SK-N-SH treated with all-trans-retinoic acid at 6 μM for 48 hours (cell line): ENCODE measurements at regions not wholly inside any gene's neighbourhood (a gene's known extent, or its start where the extent isn't known, plus 50 kb on each side); places are given as distances from the start of the nearest gene placed in this dataset.

Experiments
- ATAC-seq: fragments of 200-7000 bp; cut with Tn5 transposase; 3 replicates; pipeline ENCODE4 v1.9.1; 2020; ENCODE audit warnings: mild to moderate bottlenecking, moderate library complexity
- ARNTL ChIP-seq: fragments of 450-650 bp; formaldehyde crosslinking; IDR thresholded peaks from 2 replicates; pipeline ENCODE4 v1.5.0; 2020; ENCODE audit warnings: low read depth, mild to moderate bottlenecking, moderate library complexity, borderline replicate concordance
- BACH2 ChIP-seq: fragments of 250-450 bp; sonication (Bioruptor Pico); IDR thresholded peaks from 2 replicates; pipeline ENCODE4 v1.9.0; 2021; ENCODE audit warnings: mild to moderate bottlenecking, borderline replicate concordance
- CSRNP3 ChIP-seq: fragments of 250-450 bp; sonication (Bioruptor Pico); IDR thresholded peaks from 2 replicates; pipeline ENCODE4 v1.5.1; 2021; ENCODE audit warnings: mild to moderate bottlenecking, moderate library complexity
- ESRRG ChIP-seq: fragments of 250-450 bp; sonication (Bioruptor Pico); IDR thresholded peaks from 2 replicates; pipeline ENCODE4 v1.6.1; 2021; ENCODE audit warnings: mild to moderate bottlenecking
- GLIS3 ChIP-seq: fragments of 250-450 bp; sonication (Bioruptor Pico); IDR thresholded peaks from 2 replicates; pipeline ENCODE4 v1.5.0; 2020; ENCODE audit warnings: mild to moderate bottlenecking, moderate library complexity
- ISL1 ChIP-seq: fragments of 250-450 bp; sonication (Bioruptor Pico); IDR thresholded peaks from 2 replicates; pipeline ENCODE4 v2.1.2; 2022; ENCODE audit warnings: mild to moderate bottlenecking, moderate library complexity
- OSR1 ChIP-seq: fragments of 250-450 bp; sonication (Bioruptor Pico); IDR thresholded peaks from 2 replicates; pipeline ENCODE4 v1.8.0; 2022; ENCODE audit warnings: moderate library complexity, mild to moderate bottlenecking, inconsistent platforms
- PATZ1 ChIP-seq: fragments of 250-450 bp; sonication (Bioruptor Pico); IDR thresholded peaks from 2 replicates; pipeline ENCODE4 v1.8.0; 2020; ENCODE audit warnings: mild to moderate bottlenecking, moderate library complexity, borderline replicate concordance
- RARB ChIP-seq: fragments of 250-450 bp; sonication (Bioruptor Pico); IDR thresholded peaks from 2 replicates; pipeline ENCODE4 v1.8.0; 2021; ENCODE audit warnings: mild to moderate bottlenecking, moderate library complexity
- SNAI2 ChIP-seq: fragments of 250-450 bp; sonication (Bioruptor Pico); IDR thresholded peaks from 2 replicates; pipeline ENCODE4 v1.5.0; 2020; ENCODE audit warnings: mild to moderate bottlenecking, moderate library complexity
- TCF4 ChIP-seq: fragments of 250-450 bp; sonication (Bioruptor Pico); IDR thresholded peaks from 2 replicates; pipeline ENCODE4 v1.8.0; 2021; ENCODE audit warnings: mild to moderate bottlenecking, moderate library complexity, borderline replicate concordance
- TOX ChIP-seq: fragments of 250-450 bp; sonication (Bioruptor Pico); IDR thresholded peaks from 2 replicates; pipeline ENCODE4 v1.8.0; 2021; ENCODE audit warnings: mild to moderate bottlenecking, moderate library complexity, borderline replicate concordance
- ZC3H10 ChIP-seq: fragments of 250-450 bp; sonication (Bioruptor Pico); IDR thresholded peaks from 2 replicates; pipeline ENCODE4 v1.5.1; 2021; ENCODE audit warnings: mild to moderate bottlenecking, moderate library complexity
- ZFP3 ChIP-seq: fragments of 250-450 bp; sonication (Bioruptor Pico); IDR thresholded peaks from 2 replicates; pipeline ENCODE4 v1.5.0; 2020; ENCODE audit warnings: mild to moderate bottlenecking, moderate library complexity
- ZFP30 ChIP-seq: fragments of 450-650 bp; formaldehyde crosslinking; IDR thresholded peaks from 2 replicates; pipeline ENCODE4 v1.5.0; 2022; ENCODE audit warnings: mild to moderate bottlenecking, moderate library complexity
- ZNF565 ChIP-seq: fragments of 450-650 bp; formaldehyde crosslinking; conservative IDR thresholded peaks from 2 replicates; pipeline ENCODE4 v1.5.0; 2020; ENCODE audit warnings: low read depth, mild to moderate bottlenecking, moderate library complexity
- ZNF70 ChIP-seq: fragments of 450-650 bp; formaldehyde crosslinking; IDR thresholded peaks from 2 replicates; pipeline ENCODE4 v1.5.0; 2020; ENCODE audit warnings: mild to moderate bottlenecking, moderate library complexity
- ZNF8 ChIP-seq: fragments of 450-650 bp; formaldehyde crosslinking; IDR thresholded peaks from 2 replicates; pipeline ENCODE4 v1.5.0; 2020; ENCODE audit warnings: mild to moderate bottlenecking, moderate library complexity
- TF ChIP-seq, protein P1 (sequence below): fragments of 250-450 bp; sonication (Bioruptor Pico); IDR thresholded peaks from 2 replicates; pipeline ENCODE4 v1.5.0; 2020; ENCODE audit warnings: mild to moderate bottlenecking, moderate library complexity

DNA sequence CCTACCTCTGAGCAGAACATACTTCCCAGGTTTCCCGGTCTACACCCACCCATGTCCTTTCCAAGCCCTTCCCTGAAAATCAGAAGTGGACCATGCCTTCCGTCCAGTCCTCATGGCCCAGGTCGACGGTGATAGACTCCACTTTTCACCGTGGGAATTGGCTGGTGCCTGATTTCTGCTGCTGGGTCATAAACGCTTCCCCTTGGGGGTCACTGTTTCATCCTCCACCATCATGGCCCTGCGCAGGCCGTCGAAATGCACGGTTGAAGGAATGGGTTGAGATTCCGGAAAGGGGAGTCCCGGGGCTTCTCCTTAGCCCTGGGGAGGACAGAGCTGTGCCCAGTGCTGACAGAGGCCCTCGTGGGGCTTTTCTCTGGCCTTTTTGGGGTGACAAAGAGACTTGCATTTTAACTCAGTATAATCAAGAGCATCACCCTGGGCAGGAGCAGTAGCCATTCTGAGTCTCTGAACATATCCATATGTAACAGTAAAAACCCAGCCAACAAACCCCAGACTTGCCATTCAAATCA lies 75.5 kb downstream of the SOX1 start:
- no peak for ATAC-seq
- no peak for TF ChIP-seq CSRNP3 (CRISPR knock-in tag)

DNA sequence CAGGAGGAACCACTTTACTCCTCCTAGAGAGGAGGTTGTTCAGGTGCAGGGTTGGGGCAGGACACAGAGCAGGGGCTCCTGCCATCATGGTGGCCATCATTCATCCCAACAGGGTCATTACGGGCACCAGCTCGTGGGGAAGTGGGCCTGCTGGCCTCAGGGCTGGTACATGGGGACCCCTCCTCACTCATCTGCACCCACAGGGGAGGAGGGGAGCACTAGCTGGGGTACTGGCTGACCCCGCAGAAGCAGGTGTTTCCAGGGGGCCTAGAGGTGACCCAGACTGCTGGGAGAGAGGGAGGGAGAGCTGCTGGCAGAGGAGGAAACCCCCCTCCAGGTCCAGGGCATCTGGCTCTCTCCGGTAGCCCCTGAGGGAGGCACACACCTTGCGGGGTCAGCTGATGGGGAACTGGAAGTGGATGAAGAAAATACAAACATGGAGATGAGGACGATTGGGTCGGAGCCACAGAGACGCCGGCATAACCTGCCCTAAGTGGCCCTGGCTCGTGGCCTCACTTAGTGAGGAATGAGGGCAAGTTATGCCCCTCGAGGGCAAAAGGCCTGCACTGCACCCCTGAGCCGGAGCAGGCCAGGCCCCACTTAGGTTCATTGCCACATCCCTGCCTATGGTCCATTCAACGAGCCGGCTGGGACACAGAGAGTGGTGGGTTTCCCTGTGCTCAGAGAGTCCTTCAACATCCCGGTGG lies 76.2 kb downstream of the SOX1 start:
- ATAC-seq, result no peak
- TF ChIP-seq ZFP3 (CRISPR knock-in tag), result no peak

GRCh38 chr13:112143753-112144615 lies 77.0 kb downstream of the SOX1 start:
- ATAC-seq, result no peak
- TF ChIP-seq PATZ1 (CRISPR knock-in tag) (no peak), BACH2 (CRISPR knock-in tag) (no peak)

- TF ChIP-seq RARB (no peak), ISL1 (CRISPR knock-in tag) (no peak), SNAI2 (CRISPR knock-in tag) (no peak), OSR1 (CRISPR knock-in tag) (no peak), TOX (no peak), ESRRG (CRISPR knock-in tag) (no peak), CSRNP3 (CRISPR knock-in tag) (no peak), TCF4 (CRISPR knock-in tag) (no peak), ZNF70 (CRISPR knock-in tag) (no peak), PATZ1 (CRISPR knock-in tag) (no peak), ZC3H10 (CRISPR knock-in tag) (no peak), ZFP30 (no peak), BACH2 (CRISPR knock-in tag) (no peak), ARNTL (CRISPR knock-in tag) (no peak), ZFP3 (CRISPR knock-in tag) (no peak), ZNF565 (CRISPR knock-in tag) (no peak), ZNF8 (CRISPR knock-in tag) (no peak), GLIS3 (CRISPR knock-in tag) (no peak)
- TF ChIP-seq, protein P1, sequence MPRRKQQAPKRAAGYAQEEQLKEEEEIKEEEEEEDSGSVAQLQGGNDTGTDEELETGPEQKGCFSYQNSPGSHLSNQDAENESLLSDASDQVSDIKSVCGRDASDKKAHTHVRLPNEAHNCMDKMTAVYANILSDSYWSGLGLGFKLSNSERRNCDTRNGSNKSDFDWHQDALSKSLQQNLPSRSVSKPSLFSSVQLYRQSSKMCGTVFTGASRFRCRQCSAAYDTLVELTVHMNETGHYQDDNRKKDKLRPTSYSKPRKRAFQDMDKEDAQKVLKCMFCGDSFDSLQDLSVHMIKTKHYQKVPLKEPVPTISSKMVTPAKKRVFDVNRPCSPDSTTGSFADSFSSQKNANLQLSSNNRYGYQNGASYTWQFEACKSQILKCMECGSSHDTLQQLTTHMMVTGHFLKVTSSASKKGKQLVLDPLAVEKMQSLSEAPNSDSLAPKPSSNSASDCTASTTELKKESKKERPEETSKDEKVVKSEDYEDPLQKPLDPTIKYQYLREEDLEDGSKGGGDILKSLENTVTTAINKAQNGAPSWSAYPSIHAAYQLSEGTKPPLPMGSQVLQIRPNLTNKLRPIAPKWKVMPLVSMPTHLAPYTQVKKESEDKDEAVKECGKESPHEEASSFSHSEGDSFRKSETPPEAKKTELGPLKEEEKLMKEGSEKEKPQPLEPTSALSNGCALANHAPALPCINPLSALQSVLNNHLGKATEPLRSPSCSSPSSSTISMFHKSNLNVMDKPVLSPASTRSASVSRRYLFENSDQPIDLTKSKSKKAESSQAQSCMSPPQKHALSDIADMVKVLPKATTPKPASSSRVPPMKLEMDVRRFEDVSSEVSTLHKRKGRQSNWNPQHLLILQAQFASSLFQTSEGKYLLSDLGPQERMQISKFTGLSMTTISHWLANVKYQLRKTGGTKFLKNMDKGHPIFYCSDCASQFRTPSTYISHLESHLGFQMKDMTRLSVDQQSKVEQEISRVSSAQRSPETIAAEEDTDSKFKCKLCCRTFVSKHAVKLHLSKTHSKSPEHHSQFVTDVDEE (CRISPR knock-in tag), result no peak
- TF ChIP-seq, all 23 proteins: peak for 0
- ATAC-seq, result no peak
These were observed 77.9 kb downstream of the SOX1 start for GRCh38 chr13:112144616-112145550.
